GM12865 (cell line): ENCODE measurements at regions not wholly inside any gene's neighbourhood (a gene's known extent, or its start where the extent isn't known, plus 50 kb on each side); places are given as distances from the start of the nearest gene placed in this dataset.

Source experiments
- DNase-seq: peaks from one replicate; pipeline ENCODE4 v3.0.0; 2010; ENCODE audit warnings: low read depth
- H3K4me3 ChIP-seq: 2 replicates; pipeline ENCODE4 v1.5.1; 2011; ENCODE audit warnings: mild to moderate bottlenecking, low read depth, low read length, control low read depth
- CTCF ChIP-seq: IDR thresholded peaks from 2 replicates; pipeline ENCODE4 v1.5.1; 2011; ENCODE audit warnings: low read length, control low read depth, low read depth, inconsistent platforms; ENCODE audit not compliant: insufficient read depth; ENCODE audit errors: missing control alignments

GRCh38 chr7:131011432-131011742 is 277.4 kb upstream of the KLF14 start:
- H3K4me3 ChIP-seq, result no peak overlapping the region
- DNase-seq, result peak; percentile 54

GRCh38 chr7:131011976-131012375 is 278.0 kb upstream of the KLF14 start:
- no peak for TF ChIP-seq CTCF
- no peak for DNase-seq
- H3K4me3 ChIP-seq, result no peak overlapping the region

More at GRCh38 chr7:131011432-131011742, 277.4 kb upstream of the KLF14 start:
- no peak for TF ChIP-seq CTCF

GRCh38 chr7:131012477-131013031 is 278.5 kb upstream of the KLF14 start:
- H3K4me3 ChIP-seq, result no peak overlapping the region
- DNase-seq, result no peak
- no peak for TF ChIP-seq CTCF

GRCh38 chr7:131013716-131014115 is 279.7 kb upstream of the KLF14 start:
- no peak for DNase-seq
- TF ChIP-seq CTCF, result no peak

GRCh38 chr7:131014906-131015656 is 281.1 kb upstream of the KLF14 start:
- no peak overlapping the region for H3K4me3 ChIP-seq
- no peak for TF ChIP-seq CTCF
- no peak for DNase-seq

More at GRCh38 chr7:131013716-131014115, 279.7 kb upstream of the KLF14 start:
- no peak overlapping the region for H3K4me3 ChIP-seq

GRCh38 chr7:131015657-131015958 is 281.6 kb upstream of the KLF14 start:
- no peak for DNase-seq
- no peak for TF ChIP-seq CTCF
- H3K4me3 ChIP-seq, result no peak overlapping the region

- no peak for DNase-seq
- no peak for TF ChIP-seq CTCF
- no peak overlapping the region for H3K4me3 ChIP-seq
These were observed 282.2 kb upstream of the KLF14 start for GRCh38 chr7:131016230-131016629.
